ENCODE measurements at regions not wholly inside any gene's neighbourhood (a gene's known extent, or its start where the extent isn't known, plus 50 kb on each side); places are given as distances from the start of the nearest gene placed in this dataset.
A peak's percentile ranks its signal among the peaks of the same experiment; 100 is the strongest.

DNA sequence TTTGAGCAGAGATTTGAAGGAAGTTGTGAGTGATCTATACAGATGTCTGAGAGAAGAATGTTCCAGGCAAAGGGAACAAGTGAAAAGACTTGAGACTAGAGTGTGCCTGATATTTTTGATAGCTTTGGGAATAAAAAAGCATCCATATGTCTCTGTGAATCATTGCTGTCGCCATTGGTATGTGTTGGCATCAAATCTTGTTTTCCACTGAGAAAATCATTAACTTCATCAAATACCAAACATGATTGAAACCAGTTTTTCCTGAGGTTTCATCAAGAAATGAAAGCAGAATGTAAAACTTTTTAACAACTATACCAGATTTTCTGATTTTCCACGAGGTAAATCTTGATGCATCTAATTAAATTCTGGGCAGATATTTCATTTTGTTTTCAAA lies 862.6 kb downstream of the DIAPH3 start:
- no peaks in the 10 kb centered on the region for H3K27me3 ChIP-seq (replicated peaks; ENCODE audit: control insufficient read depth, insufficient read depth, low read length)
- H3K4me3 ChIP-seq (replicated peaks; ENCODE audit: low read depth, low read length): no peak overlapping the region
- TF ChIP-seq, protein P1, sequence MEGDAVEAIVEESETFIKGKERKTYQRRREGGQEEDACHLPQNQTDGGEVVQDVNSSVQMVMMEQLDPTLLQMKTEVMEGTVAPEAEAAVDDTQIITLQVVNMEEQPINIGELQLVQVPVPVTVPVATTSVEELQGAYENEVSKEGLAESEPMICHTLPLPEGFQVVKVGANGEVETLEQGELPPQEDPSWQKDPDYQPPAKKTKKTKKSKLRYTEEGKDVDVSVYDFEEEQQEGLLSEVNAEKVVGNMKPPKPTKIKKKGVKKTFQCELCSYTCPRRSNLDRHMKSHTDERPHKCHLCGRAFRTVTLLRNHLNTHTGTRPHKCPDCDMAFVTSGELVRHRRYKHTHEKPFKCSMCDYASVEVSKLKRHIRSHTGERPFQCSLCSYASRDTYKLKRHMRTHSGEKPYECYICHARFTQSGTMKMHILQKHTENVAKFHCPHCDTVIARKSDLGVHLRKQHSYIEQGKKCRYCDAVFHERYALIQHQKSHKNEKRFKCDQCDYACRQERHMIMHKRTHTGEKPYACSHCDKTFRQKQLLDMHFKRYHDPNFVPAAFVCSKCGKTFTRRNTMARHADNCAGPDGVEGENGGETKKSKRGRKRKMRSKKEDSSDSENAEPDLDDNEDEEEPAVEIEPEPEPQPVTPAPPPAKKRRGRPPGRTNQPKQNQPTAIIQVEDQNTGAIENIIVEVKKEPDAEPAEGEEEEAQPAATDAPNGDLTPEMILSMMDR (IDR thresholded peaks at IDR 0.05; ENCODE audit: insufficient read depth, low read length, poor library complexity, severe bottlenecking): no peak
- no peaks in the 10 kb centered on the region for H3K36me3 ChIP-seq (ENCODE audit: control insufficient read depth, insufficient read depth, low read length)
- no peak for DNase-seq (ENCODE audit: extremely low read depth, insufficient read length)

DNA sequence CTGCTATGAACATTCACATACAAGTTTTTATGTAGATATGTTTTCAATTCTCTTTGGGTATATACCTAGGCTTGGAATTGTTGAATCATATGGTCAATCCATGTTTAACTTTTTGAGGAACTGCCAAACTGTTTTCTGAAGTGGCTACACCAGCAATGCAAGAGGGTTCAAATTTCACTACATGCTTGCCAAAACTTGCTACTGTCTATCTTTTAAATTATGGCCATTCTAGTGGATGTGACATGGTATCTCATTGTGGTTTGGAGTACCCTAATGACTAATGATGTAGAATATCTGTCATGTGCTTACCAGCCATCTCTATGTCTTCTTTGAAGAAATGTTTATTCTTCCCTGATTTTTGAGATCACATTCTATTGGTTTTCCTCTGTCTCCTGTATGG lies 860.3 kb downstream of the DIAPH3 start:
- TF ChIP-seq, protein P1 (IDR thresholded peaks at IDR 0.05; ENCODE audit: insufficient read depth, low read length, poor library complexity, severe bottlenecking): no peak
- no peaks in the 10 kb centered on the region for H3K27me3 ChIP-seq (replicated peaks; ENCODE audit: control insufficient read depth, insufficient read depth, low read length)
- DNase-seq (ENCODE audit: extremely low read depth, insufficient read length): no peak

DNA sequence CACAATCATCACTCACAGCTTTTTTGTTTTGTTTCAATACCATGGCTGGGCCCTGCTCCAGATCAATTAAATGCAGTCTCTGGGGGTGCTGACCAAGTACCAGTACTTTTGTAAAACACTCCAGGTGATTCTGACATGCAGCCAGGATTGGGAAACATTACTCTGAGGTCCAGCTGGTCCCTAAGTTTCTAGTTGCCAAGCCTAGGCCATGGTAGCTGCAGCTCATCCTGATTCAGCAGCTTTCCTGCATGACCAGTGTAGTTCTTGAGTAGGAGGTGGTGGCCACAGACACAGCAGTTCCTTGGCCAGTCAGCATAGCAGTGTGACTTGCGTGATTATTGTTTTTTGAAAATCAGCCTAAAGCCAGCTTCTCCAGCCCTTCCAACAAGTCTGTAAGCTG lies 859.1 kb downstream of the DIAPH3 start:
- DNase-seq (ENCODE audit: extremely low read depth, insufficient read length): no peak
- H3K36me3 ChIP-seq (ENCODE audit: control insufficient read depth, insufficient read depth, low read length): no peaks in the 10 kb centered on the region
- TF ChIP-seq, protein P1 (IDR thresholded peaks at IDR 0.05; ENCODE audit: insufficient read depth, low read length, poor library complexity, severe bottlenecking): no peak
- H3K4me3 ChIP-seq (replicated peaks; ENCODE audit: low read depth, low read length): no peak overlapping the region
- no peaks in the 10 kb centered on the region for H3K27me3 ChIP-seq (replicated peaks; ENCODE audit: control insufficient read depth, insufficient read depth, low read length)

More for the DNA sequence above, 860.3 kb downstream of the DIAPH3 start:
- Histone ChIP-seq H3K36me3 (ENCODE audit: control insufficient read depth, insufficient read depth, low read length) (no peaks in the 10 kb centered on the region), H3K4me3 (replicated peaks; ENCODE audit: low read depth, low read length) (no peak overlapping the region)

DNA sequence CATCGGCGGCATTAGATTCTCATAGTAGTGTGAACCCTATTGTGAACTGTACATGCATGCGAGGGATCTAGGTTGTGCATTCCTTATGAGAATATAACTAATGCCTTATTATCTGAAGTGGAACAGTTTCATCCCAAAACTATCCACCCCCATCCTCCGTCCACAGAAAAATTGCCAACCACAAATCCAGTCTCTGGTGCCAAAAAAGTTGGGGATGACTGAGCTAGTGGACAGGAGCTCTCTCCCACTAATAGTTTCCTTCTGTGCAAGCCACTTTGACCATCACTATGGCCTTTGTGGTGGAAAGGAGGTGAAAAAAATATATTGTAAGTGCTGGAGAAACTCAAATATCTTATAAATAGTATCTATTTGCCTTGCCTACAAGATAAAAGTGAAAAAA lies 857.8 kb downstream of the DIAPH3 start:
- H3K27me3 ChIP-seq (replicated peaks; ENCODE audit: control insufficient read depth, insufficient read depth, low read length): no peaks in the 10 kb centered on the region
- no peak overlapping the region for H3K4me3 ChIP-seq (replicated peaks; ENCODE audit: low read depth, low read length)
- DNase-seq (ENCODE audit: extremely low read depth, insufficient read length): no peak
- TF ChIP-seq, protein P1 (IDR thresholded peaks at IDR 0.05; ENCODE audit: insufficient read depth, low read length, poor library complexity, severe bottlenecking): no peak
- no peaks in the 10 kb centered on the region for H3K36me3 ChIP-seq (ENCODE audit: control insufficient read depth, insufficient read depth, low read length)

DNA sequence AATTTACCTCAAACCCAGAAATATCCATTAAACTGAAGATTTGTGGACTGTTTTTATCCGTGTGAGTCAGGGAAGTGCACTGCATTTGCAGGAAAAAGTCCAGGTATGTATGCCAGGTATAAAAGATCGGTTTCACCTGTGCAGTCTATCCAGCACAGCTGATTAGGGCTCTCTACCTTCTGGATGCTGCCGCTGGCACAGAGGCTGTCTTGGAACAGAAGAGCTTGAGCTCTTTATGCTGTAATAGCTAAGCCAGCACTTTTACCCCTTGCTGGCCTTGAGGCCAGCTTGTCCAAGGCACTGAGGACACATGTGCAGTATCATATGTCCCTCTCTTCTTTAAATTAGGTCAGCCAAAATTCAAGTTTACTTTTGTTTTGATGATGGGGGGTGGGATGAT lies 851.0 kb downstream of the DIAPH3 start:
- Histone ChIP-seq H3K4me3 (replicated peaks; ENCODE audit: low read depth, low read length) (no peak overlapping the region), H3K27me3 (replicated peaks; ENCODE audit: control insufficient read depth, insufficient read depth, low read length) (no peaks in the 10 kb centered on the region), H3K36me3 (ENCODE audit: control insufficient read depth, insufficient read depth, low read length) (no peaks in the 10 kb centered on the region)
- DNase-seq (ENCODE audit: extremely low read depth, insufficient read length): no peak
- TF ChIP-seq, protein P1 (IDR thresholded peaks at IDR 0.05; ENCODE audit: insufficient read depth, low read length, poor library complexity, severe bottlenecking): no peak

DNA sequence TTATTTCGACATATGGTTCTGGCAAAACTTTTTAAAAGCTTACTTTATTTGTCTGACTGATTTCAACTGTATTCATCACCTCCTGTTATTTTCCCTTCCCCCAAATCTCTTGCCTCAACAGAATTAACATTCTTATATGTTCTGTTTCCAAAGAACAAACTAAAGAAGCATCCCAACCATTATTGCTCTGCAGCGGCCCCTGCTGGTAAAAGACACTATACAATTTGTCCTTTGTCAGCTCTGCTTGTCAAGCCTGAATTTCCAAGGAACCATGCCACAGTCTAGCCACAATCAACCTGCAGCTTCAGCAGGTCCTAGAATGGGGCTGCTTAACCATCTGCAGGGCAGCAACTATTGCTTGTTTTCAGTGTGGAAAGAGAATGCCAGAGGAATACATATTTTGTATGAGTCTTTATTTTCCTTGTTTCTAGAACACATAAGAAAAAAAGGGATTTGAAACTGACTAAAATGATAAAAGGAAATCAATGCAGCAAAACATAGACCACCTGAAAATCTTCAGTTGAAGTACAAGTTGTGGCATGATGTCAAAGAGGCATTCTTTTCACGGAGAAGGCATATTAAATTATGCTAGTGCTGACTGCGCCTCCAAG lies 845.3 kb downstream of the DIAPH3 start:
- H3K4me3 ChIP-seq (replicated peaks; ENCODE audit: low read depth, low read length): no peak overlapping the region
- H3K27me3 ChIP-seq (replicated peaks; ENCODE audit: control insufficient read depth, insufficient read depth, low read length): no peaks in the 10 kb centered on the region
- H3K36me3 ChIP-seq (ENCODE audit: control insufficient read depth, insufficient read depth, low read length): no peaks in the 10 kb centered on the region
- TF ChIP-seq, protein P1 (IDR thresholded peaks at IDR 0.05; ENCODE audit: insufficient read depth, low read length, poor library complexity, severe bottlenecking): peak; percentile 78
- DNase-seq (ENCODE audit: extremely low read depth, insufficient read length): no peak

All from GM06990 (cell line).